ENCODE measurements at regions not wholly inside any gene's neighbourhood (a gene's known extent, or its start where the extent isn't known, plus 50 kb on each side); places are given as distances from the start of the nearest gene placed in this dataset.

GRCh38 chr9:90016272-90016671 lies 411.5 kb downstream of the GADD45G start:
- Histone ChIP-seq H2AFZ (ENCODE audit: low read length) (no peak overlapping the region), H3F3A (ENCODE audit: insufficient read depth, low read length) (no peaks in the 10 kb centered on the region), H3K9ac (ENCODE audit: low read length) (no peak overlapping the region), H3K4me2 (ENCODE audit: low read length) (no peak overlapping the region), H3K9me3 (ENCODE audit: low read length) (no peaks in the 10 kb centered on the region), H3K4me1 (ENCODE audit: insufficient read depth, low read length, severe bottlenecking) (no peaks in the 10 kb centered on the region), H3K9me2 (ENCODE audit: low read depth, low read length) (no peaks in the 10 kb centered on the region), H3K79me2 (ENCODE audit: insufficient read depth, low read length) (no peaks in the 10 kb centered on the region), H3K27ac (ENCODE audit: low read depth, low read length, poor library complexity, severe bottlenecking) (no peak overlapping the region), H3K4me3 (ENCODE audit: low read depth, low read length, poor library complexity, severe bottlenecking) (no peak overlapping the region), H4K20me1 (ENCODE audit: insufficient read depth, low read length) (no peaks in the 10 kb centered on the region), H3K36me3 (ENCODE audit: insufficient read depth, low read length) (no peaks in the 10 kb centered on the region), H3K27me3 (ENCODE audit: insufficient read depth, low read length) (no peaks in the 10 kb centered on the region)
- TF ChIP-seq CTCF (IDR thresholded peaks at IDR 0.05; ENCODE audit: low read length) (no peak), EZH2 (IDR thresholded peaks at IDR 0.05; ENCODE audit: borderline replicate concordance, low read length) (no peak)

- no peak overlapping the region for H3K4me3 ChIP-seq (ENCODE audit: low read depth, low read length, poor library complexity, severe bottlenecking)
- TF ChIP-seq CTCF (IDR thresholded peaks at IDR 0.05; ENCODE audit: low read length) (no peak), EZH2 (IDR thresholded peaks at IDR 0.05; ENCODE audit: borderline replicate concordance, low read length) (no peak)
- no peaks in the 10 kb centered on the region for H3K4me1 ChIP-seq (ENCODE audit: insufficient read depth, low read length, severe bottlenecking)
- no peak overlapping the region for H3K27ac ChIP-seq (ENCODE audit: low read depth, low read length, poor library complexity, severe bottlenecking)
- H3K9me2 ChIP-seq (ENCODE audit: low read depth, low read length) = no peaks in the 10 kb centered on the region
- H3K9ac ChIP-seq (ENCODE audit: low read length) = no peak overlapping the region
- H3K36me3 ChIP-seq (ENCODE audit: insufficient read depth, low read length) = no peaks in the 10 kb centered on the region
- no peaks in the 10 kb centered on the region for H3F3A ChIP-seq (ENCODE audit: insufficient read depth, low read length)
- no peak overlapping the region for H2AFZ ChIP-seq (ENCODE audit: low read length)
- H3K4me2 ChIP-seq (ENCODE audit: low read length) = no peak overlapping the region
- H3K27me3 ChIP-seq (ENCODE audit: insufficient read depth, low read length) = no peaks in the 10 kb centered on the region
- no peaks in the 10 kb centered on the region for H3K79me2 ChIP-seq (ENCODE audit: insufficient read depth, low read length)
- H3K9me3 ChIP-seq (ENCODE audit: low read length) = no peaks in the 10 kb centered on the region
- no peaks in the 10 kb centered on the region for H4K20me1 ChIP-seq (ENCODE audit: insufficient read depth, low read length)
Measured at GRCh38 chr9:90017679-90018078, 412.9 kb downstream of the GADD45G start.

DNA sequence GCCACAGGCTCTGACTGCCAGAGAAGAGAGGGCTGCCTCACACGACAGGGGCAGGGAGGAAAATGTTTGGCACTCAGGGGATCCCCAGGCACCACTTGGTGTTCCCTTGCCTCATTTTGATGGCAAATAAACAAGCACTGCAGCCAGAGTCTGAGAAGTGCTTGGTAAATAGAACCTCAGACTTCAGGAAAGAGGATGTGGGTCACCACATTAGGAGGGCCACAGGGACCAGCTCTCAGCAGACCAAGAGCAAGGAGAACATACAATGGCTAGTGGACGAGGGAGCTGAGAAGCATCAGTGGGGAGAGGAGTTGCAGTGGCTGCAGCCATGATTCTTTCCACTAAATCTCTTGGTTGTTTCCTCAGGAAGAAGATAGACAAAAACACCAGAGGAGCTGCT lies 413.9 kb downstream of the GADD45G start:
- H3K9ac ChIP-seq (ENCODE audit: low read length) = no peak overlapping the region
- H3F3A ChIP-seq (ENCODE audit: insufficient read depth, low read length) = no peaks in the 10 kb centered on the region
- H3K9me3 ChIP-seq (ENCODE audit: low read length) = no peaks in the 10 kb centered on the region
- no peaks in the 10 kb centered on the region for H4K20me1 ChIP-seq (ENCODE audit: insufficient read depth, low read length)
- no peaks in the 10 kb centered on the region for H3K79me2 ChIP-seq (ENCODE audit: insufficient read depth, low read length)
- H3K27ac ChIP-seq (ENCODE audit: low read depth, low read length, poor library complexity, severe bottlenecking) = no peak overlapping the region
- no peak overlapping the region for H3K4me3 ChIP-seq (ENCODE audit: low read depth, low read length, poor library complexity, severe bottlenecking)
- H3K27me3 ChIP-seq (ENCODE audit: insufficient read depth, low read length) = no peaks in the 10 kb centered on the region
- no peak for TF ChIP-seq EZH2 (IDR thresholded peaks at IDR 0.05; ENCODE audit: borderline replicate concordance, low read length)
- TF ChIP-seq CTCF (IDR thresholded peaks at IDR 0.05; ENCODE audit: low read length) = no peak
- no peak overlapping the region for H2AFZ ChIP-seq (ENCODE audit: low read length)
- no peaks in the 10 kb centered on the region for H3K4me1 ChIP-seq (ENCODE audit: insufficient read depth, low read length, severe bottlenecking)
- H3K36me3 ChIP-seq (ENCODE audit: insufficient read depth, low read length) = no peaks in the 10 kb centered on the region
- no peak overlapping the region for H3K4me2 ChIP-seq (ENCODE audit: low read length)
- no peaks in the 10 kb centered on the region for H3K9me2 ChIP-seq (ENCODE audit: low read depth, low read length)

All from OCI-LY1 (cell line).